HepG2 (cell line): ENCODE measurements at regions not wholly inside any gene's neighbourhood (a gene's known extent, or its start where the extent isn't known, plus 50 kb on each side); places are given as distances from the start of the nearest gene placed in this dataset.
A peak's percentile ranks its signal among the peaks of the same experiment; 100 is the strongest.
"Not testable (repeated sequence)": the region's sequence is repeated elsewhere in the genome, so short reads cannot be mapped to it uniquely, and the experiment has no call there.

Source experiments
- ARID5B ChIP-seq: IDR thresholded peaks from 2 replicates; pipeline ENCODE4 v1.4.0; 2020; ENCODE audit warnings: mild to moderate bottlenecking, missing genetic modification reagents
- ATF2 ChIP-seq: sonication (generic); formaldehyde crosslinking; IDR thresholded peaks from 2 replicates; pipeline ENCODE4 v1.4.0; 2020; ENCODE audit warnings: missing genetic modification reagents
- ELF1 ChIP-seq: sonication (generic); formaldehyde crosslinking; IDR thresholded peaks from 2 replicates; pipeline ENCODE4 v1.4.0; 2020; ENCODE audit warnings: missing genetic modification reagents
- ETV5 ChIP-seq: IDR thresholded peaks from 2 replicates; pipeline ENCODE4 v1.6.1; 2018; ENCODE audit warnings: missing biosample characterization, missing genetic modification reagents, inconsistent platforms, borderline replicate concordance
- FOXK1 ChIP-seq: sonication (generic); formaldehyde crosslinking; IDR thresholded peaks from 2 replicates; pipeline ENCODE4 v1.4.0; 2020; ENCODE audit warnings: low read depth, missing genetic modification reagents, borderline replicate concordance
- FOXO1 ChIP-seq: sonication (generic); formaldehyde crosslinking; IDR thresholded peaks from 2 replicates; pipeline ENCODE4 v1.4.0; 2020; ENCODE audit warnings: missing genetic modification reagents
- GABPB1 ChIP-seq: IDR thresholded peaks from 2 replicates; pipeline ENCODE4 v1.6.1; 2016; ENCODE audit warnings: mild to moderate bottlenecking, missing genetic modification reagents, moderate library complexity, missing compliant biosample characterization
- GATAD2A ChIP-seq: IDR thresholded peaks from 2 replicates; pipeline ENCODE4 v1.6.1; 2016
- HDAC1 ChIP-seq: sonication (generic); formaldehyde crosslinking; IDR thresholded peaks from 2 replicates; pipeline ENCODE4 v1.5.1; 2020; ENCODE audit warnings: mild to moderate bottlenecking, missing genetic modification reagents
- HNF4A ChIP-seq: sonication (generic); formaldehyde crosslinking; IDR thresholded peaks from 2 replicates; pipeline ENCODE4 v1.4.0; 2020; ENCODE audit warnings: missing genetic modification reagents
- NCOA2 ChIP-seq: sonication (generic); formaldehyde crosslinking; IDR thresholded peaks from 2 replicates; pipeline ENCODE4 v1.8.0; 2022; ENCODE audit warnings: inconsistent platforms
- NR2F6 ChIP-seq, 2 experiments: IDR thresholded peaks; 2 replicates each; pipeline ENCODE4 v1.6.1; 2016; ENCODE audit warnings: antibody characterized with exemption in 1 of 2, mild to moderate bottlenecking in 1 of 2
- RXRA ChIP-seq: sonication (generic); formaldehyde crosslinking; IDR thresholded peaks from 2 replicates; pipeline ENCODE4 v1.5.1; 2020; ENCODE audit warnings: missing genetic modification reagents
- SKIL ChIP-seq: sonication (generic); formaldehyde crosslinking; IDR thresholded peaks from 2 replicates; pipeline ENCODE4 v1.8.0; 2022; ENCODE audit warnings: missing genetic modification reagents, mild to moderate bottlenecking, moderate library complexity, borderline replicate concordance
- SOX13 ChIP-seq, 3 experiments: fragments of 450-650 bp in 1 of 3; sonication (generic) in 1 of 3; formaldehyde crosslinking in 1 of 3; IDR thresholded peaks in 2 of 3; conservative IDR thresholded peaks in 1 of 3; 2 replicates each; pipeline versions ENCODE4 v1.5.0 to v1.6.1; 2016 to 2020; ENCODE audit warnings: antibody characterized with exemption in 1 of 3, mild to moderate bottlenecking in 1 of 3, missing compliant biosample characterization in 1 of 3, missing genetic modification reagents in 1 of 3, moderate library complexity in 1 of 3
- SP5 ChIP-seq: IDR thresholded peaks from 2 replicates; pipeline ENCODE4 v1.6.1; 2016; ENCODE audit warnings: low read depth, borderline replicate concordance
- THAP11 ChIP-seq: IDR thresholded peaks from 2 replicates; pipeline ENCODE4 v1.6.1; 2016; ENCODE audit warnings: missing biosample characterization, missing genetic modification reagents
- ZNF205 ChIP-seq: IDR thresholded peaks from 2 replicates; pipeline ENCODE4 v1.6.1; 2018; ENCODE audit warnings: missing biosample characterization, missing genetic modification reagents
- ZNF292 ChIP-seq: sonication (generic); formaldehyde crosslinking; IDR thresholded peaks from 2 replicates; pipeline ENCODE4 v1.8.1; 2022; ENCODE audit warnings: mild to moderate bottlenecking, low read depth, missing genetic modification reagents, borderline replicate concordance
- ZNF567 ChIP-seq: sonication (generic); formaldehyde crosslinking; IDR thresholded peaks from 2 replicates; pipeline ENCODE4 v1.8.1; 2023; ENCODE audit warnings: mild to moderate bottlenecking, missing genetic modification reagents, borderline replicate concordance
- ZNF644 ChIP-seq: IDR thresholded peaks from 2 replicates; pipeline ENCODE4 v1.6.1; 2016; ENCODE audit warnings: low read depth

DNA sequence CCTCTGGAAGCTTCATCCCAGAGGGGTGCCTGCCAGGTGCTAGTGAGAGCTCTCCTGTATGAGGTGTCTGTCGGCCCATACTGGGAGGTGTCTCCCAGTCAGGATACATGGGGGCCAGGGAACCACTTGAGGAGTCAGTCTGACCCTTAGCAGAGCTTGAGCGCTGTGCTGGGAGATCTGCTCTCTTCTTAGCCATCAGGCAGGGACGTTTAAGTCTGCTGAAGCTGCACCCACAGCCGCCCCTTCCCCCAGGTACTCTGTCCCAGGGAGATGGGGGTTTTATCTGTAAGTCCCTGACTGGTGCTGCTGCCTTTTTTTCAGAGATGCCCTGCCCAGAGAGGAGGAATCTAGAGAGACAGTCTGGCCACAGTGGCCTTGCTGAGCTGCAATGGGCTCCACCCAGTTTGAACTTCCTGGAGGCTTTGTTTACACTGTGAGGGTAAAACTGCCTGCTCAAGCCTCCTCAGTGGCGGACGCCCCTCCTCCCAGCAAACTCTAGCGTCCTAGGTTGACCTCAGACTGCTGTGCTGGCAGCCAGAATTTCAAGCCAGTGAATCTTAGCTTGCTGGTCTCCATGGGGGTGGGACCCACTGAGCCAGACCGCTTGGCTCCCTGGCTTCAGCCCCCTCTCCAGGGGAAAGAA is 93.3 kb upstream of the DYRK2 start (continued):
- TF ChIP-seq FOXO1 (CRISPR knock-in tag) (peak; percentile 33; the same call in 1 of the 2 replicates), GATAD2A (CRISPR knock-in tag) (0 out of 2 replicates have a peak, but pooled peaks have one; percentile 29), ARID5B (CRISPR knock-in tag) (peak; percentile 78), HDAC1 (CRISPR knock-in tag) (0 out of 2 replicates have a peak, but pooled peaks have one; percentile 36), ZNF567 (CRISPR knock-in tag) (0 out of 2 replicates have a peak, but pooled peaks have one; percentile 29), THAP11 (CRISPR knock-in tag) (0 out of 2 replicates have a peak, but pooled peaks have one; percentile 33), RXRA (peak; percentile 96), NCOA2 (CRISPR knock-in tag) (peak; percentile 54; the same call in 1 of the 2 replicates), ZNF292 (CRISPR knock-in tag) (peak; percentile 75; the same call in 1 of the 2 replicates), ZNF644 (CRISPR knock-in tag) (peak; percentile 52; the same call in 1 of the 2 replicates), NR2F6 (IDR thresholded peaks at IDR 0.05) (peak; percentile 41; the same call in 1 of the 2 replicates), NR2F6 (CRISPR knock-in tag; IDR thresholded peaks at IDR 0.05) (peak; percentile 52; the same call in 1 of the 2 replicates), ATF2 (peak; percentile 29; the same call in 1 of the 2 replicates), SKIL (peak; percentile 27; the same call in 1 of the 2 replicates), SOX13 (CRISPR knock-in tag; conservative IDR thresholded peaks at IDR 0.05 in 1 of 2, IDR thresholded peaks at IDR 0.05 in 1 of 2) (peak in 1 of 2 experiments; percentile 22; a peak in 1 of 4 replicates), GABPB1 (CRISPR knock-in tag) (peak; percentile 60), ELF1 (peak; percentile 58), ETV5 (CRISPR knock-in tag) (peak; percentile 67; the same call in 1 of the 2 replicates), HNF4A (CRISPR knock-in tag) (peak; percentile 14; the same call in 1 of the 2 replicates), ZNF205 (0 out of 2 replicates have a peak, but pooled peaks have one; percentile 23), SP5 (CRISPR knock-in tag) (peak; percentile 79; the same call in 1 of the 2 replicates), FOXK1 (CRISPR knock-in tag) (0 out of 2 replicates have a peak, but pooled peaks have one; percentile 47)
- not testable (repeated sequence) for TF ChIP-seq SOX13 (IDR thresholded peaks at IDR 0.05)
